SU-DHL-6 (cell line): ENCODE measurements at regions not wholly inside any gene's neighbourhood (a gene's known extent, or its start where the extent isn't known, plus 50 kb on each side); places are given as distances from the start of the nearest gene placed in this dataset.

Source experiments
- CTCF ChIP-seq: fragments of 200-600 bp; sonication (generic); IDR thresholded peaks from one replicate; pipeline ENCODE4 v1.5.1; 2017; ENCODE audit warnings: antibody characterized with exemption, mild to moderate bottlenecking, low read length, moderate library complexity; ENCODE audit not compliant: insufficient read depth, poor library complexity, severe bottlenecking
- EZH2phosphoT487 ChIP-seq: fragments of 200-600 bp; sonication (generic), shearing (Covaris generic); conservative IDR thresholded peaks from 2 replicates; pipeline ENCODE4 v1.6.1; 2018; ENCODE audit warnings: mild to moderate bottlenecking, antibody characterized with exemption, low read length, moderate library complexity, mixed read lengths

GRCh38 chr2:184210329-184210728 is 388.0 kb upstream of the ZNF804A start:
- TF ChIP-seq CTCF (no peak), EZH2phosphoT487 (no peak)
